WTC11 (cell line): ENCODE measurements at regions not wholly inside any gene's neighbourhood (a gene's known extent, or its start where the extent isn't known, plus 50 kb on each side); places are given as distances from the start of the nearest gene placed in this dataset.

Experiments
- ATF3 ChIP-seq: sonication (generic); formaldehyde crosslinking; conservative IDR thresholded peaks from 2 replicates; pipeline ENCODE4 v1.8.1; 2022; ENCODE audit warnings: mild to moderate bottlenecking, missing genetic modification reagents
- ATF6 ChIP-seq: sonication (generic); formaldehyde crosslinking; IDR thresholded peaks from 2 replicates; pipeline ENCODE4 v1.8.1; 2023; ENCODE audit warnings: mild to moderate bottlenecking, missing genetic modification reagents
- CREB1 ChIP-seq: sonication (generic); formaldehyde crosslinking; IDR thresholded peaks from 2 replicates; pipeline ENCODE4 v1.8.0; 2023; ENCODE audit warnings: mild to moderate bottlenecking, missing genetic modification reagents
- CTCF ChIP-seq: fragments of 200-600 bp; IDR thresholded peaks from 2 replicates; pipeline ENCODE4 v1.8.0; 2022; ENCODE audit warnings: antibody characterized with exemption
- FOXJ3 ChIP-seq: sonication (generic); formaldehyde crosslinking; IDR thresholded peaks from 2 replicates; pipeline ENCODE4 v1.9.0; 2021; ENCODE audit warnings: missing genetic modification reagents, mild to moderate bottlenecking, borderline replicate concordance
- SP1 ChIP-seq: sonication (generic); formaldehyde crosslinking; conservative IDR thresholded peaks from 2 replicates; pipeline ENCODE4 v1.8.1; 2022; ENCODE audit warnings: missing genetic modification reagents
- ZBTB21 ChIP-seq: sonication (generic); formaldehyde crosslinking; IDR thresholded peaks from 2 replicates; pipeline ENCODE4 v1.8.1; 2023; ENCODE audit warnings: mild to moderate bottlenecking, missing genetic modification reagents, borderline replicate concordance
- ZNF263 ChIP-seq: sonication (generic); formaldehyde crosslinking; IDR thresholded peaks from 2 replicates; pipeline ENCODE4 v1.8.1; 2022; ENCODE audit warnings: low read depth, mild to moderate bottlenecking, moderate library complexity, missing genetic modification reagents

DNA sequence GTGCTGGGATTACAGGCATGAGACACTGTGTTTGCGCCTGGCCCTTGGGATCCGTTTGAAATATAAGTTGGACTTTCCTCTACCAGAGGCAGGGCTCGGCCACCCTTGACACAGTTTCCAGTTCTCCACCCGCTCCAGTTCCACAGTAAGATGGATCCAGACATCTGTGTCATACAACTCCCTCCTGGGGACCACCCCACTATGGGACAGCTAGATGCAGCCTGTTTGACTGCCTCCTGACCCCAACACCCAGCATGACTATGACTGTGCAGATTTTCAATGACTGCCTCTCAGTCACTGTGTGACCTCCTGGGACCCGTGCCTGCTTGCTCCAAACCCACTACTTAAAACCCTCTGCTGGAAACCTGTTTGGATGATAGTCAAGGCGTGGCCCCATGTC, 166.7 kb downstream of the IRF8 start:
- TF ChIP-seq FOXJ3 (no peak), CTCF (no peak), ATF3 (CRISPR knock-in tag) (no peak), ATF6 (CRISPR knock-in tag) (no peak), SP1 (CRISPR knock-in tag) (no peak), ZNF263 (no peak), ZBTB21 (no peak), CREB1 (CRISPR knock-in tag) (no peak)
